Sigmoid colon (tissue), 6 donors: ENCODE measurements at regions not wholly inside any gene's neighbourhood (a gene's known extent, or its start where the extent isn't known, plus 50 kb on each side); places are given as distances from the start of the nearest gene placed in this dataset.

Experiments used
- DNase-seq: peaks from one replicate; pipeline ENCODE4 v3.0.0-alpha.2; 2019
- H3K27ac ChIP-seq, 4 donors: fragments of 200-600 bp; sonication (generic); one replicate each; pipeline ENCODE4 v1.5.1; 2016 to 2019; ENCODE audit warnings: mild to moderate bottlenecking in 1 of 4
- H3K27me3 ChIP-seq, 3 donors: fragments of 200-600 bp; sonication (generic); one replicate each; pipeline ENCODE4 v1.5.1; 2019; ENCODE audit warnings: mild to moderate bottlenecking in 1 of 3
- H3K36me3 ChIP-seq, 4 donors: fragments of 200-600 bp; sonication (generic); one replicate each; pipeline ENCODE4 v1.5.1; 2016 to 2019
- H3K4me1 ChIP-seq, 4 donors: fragments of 200-600 bp; sonication (generic); one replicate each; pipeline ENCODE4 v1.5.1; 2017 to 2019
- H3K4me3 ChIP-seq, 4 donors: fragments of 200-600 bp; sonication (generic); one replicate each; pipeline ENCODE4 v1.5.1; 2017 to 2019; ENCODE audit warnings: mild to moderate bottlenecking in 2 of 4, moderate library complexity in 1 of 4
- H3K9me3 ChIP-seq, 4 donors: fragments of 200-600 bp in 3 of 4; sonication (generic) in 3 of 4; one replicate each; pipeline versions ENCODE4 v1.5.1 to v1.6.1; 2013 to 2019
- CTCF ChIP-seq, 4 experiments: fragments of 450-650 bp in 3 of 4; fragments of 200-600 bp in 1 of 4; IDR thresholded peaks; one replicate each; pipeline ENCODE4 v1.5.1; 2016 to 2019; ENCODE audit warnings: antibody characterized with exemption in 4 of 4, mild to moderate bottlenecking in 3 of 4, moderate library complexity in 2 of 4
- EP300 ChIP-seq, 4 donors: sonication (generic); formaldehyde crosslinking; IDR thresholded peaks; one replicate each; pipeline ENCODE4 v1.6.1; 2017; ENCODE audit warnings: antibody characterized with exemption in 4 of 4
- POLR2A ChIP-seq, 2 donors: fragments of 450-650 bp; IDR thresholded peaks; one replicate each; pipeline ENCODE4 v1.6.1; 2016; ENCODE audit warnings: antibody characterized with exemption in 2 of 2, mild to moderate bottlenecking in 2 of 2, moderate library complexity in 2 of 2
- POLR2AphosphoS5 ChIP-seq, 4 donors: sonication (generic); formaldehyde crosslinking; IDR thresholded peaks; one replicate each; pipeline ENCODE4 v1.6.1; 2017; ENCODE audit warnings: antibody characterized with exemption in 4 of 4
- WGBS, 2 donors: extraction: QIAGEN DNeasy Blood & Tissue Kit; methylation state at CpG; one replicate each; pipeline ENCODE4 v1.1.7; 2013; 5-methylcytosine and 5-hydroxymethylcytosine counted together
- intact Hi-C: fragments of 100-400 bp; cut with DNase I; formaldehyde crosslinking; loops from one replicate; pipeline ENCODE4 v1.15.1; 2023
- donor health status: healthy with polysubstance abuse.
- donor health status: healthy.

GRCh38 chrX:98412058-98412457, 1528.3 kb downstream of the RPA4 start:
- Histone ChIP-seq H3K27me3 (no peaks in the 10 kb centered on the region), H3K36me3 (no peaks in the 10 kb centered on the region), H3K4me3 (no peak overlapping the region), H3K27ac (no peak overlapping the region), H3K4me1 (no peaks in the 10 kb centered on the region), H3K9me3 (no peaks in the 10 kb centered on the region)
- no peak for DNase-seq
- WGBS, 2 donors, result 64 to 67% methylated on average over 1 of the region's 1 CpG
- TF ChIP-seq CTCF (IDR thresholded peaks at IDR 0.05) (no peak), POLR2A (IDR thresholded peaks at IDR 0.05) (no peak), EP300 (IDR thresholded peaks at IDR 0.05) (no peak), POLR2AphosphoS5 (IDR thresholded peaks at IDR 0.05) (no peak)
- intact Hi-C loops, result no loop called here

GRCh38 chrX:98422536-98422935, 1538.8 kb downstream of the RPA4 start:
- Histone ChIP-seq H3K4me3 (no peak overlapping the region), H3K36me3 (no peaks in the 10 kb centered on the region), H3K27ac (no peak overlapping the region), H3K27me3 (no peaks in the 10 kb centered on the region), H3K9me3 (no peaks in the 10 kb centered on the region), H3K4me1 (no peaks in the 10 kb centered on the region)
- DNase-seq, result no peak
- intact Hi-C loops, result no loop called here
- TF ChIP-seq EP300 (IDR thresholded peaks at IDR 0.05), result no peak
- no peak for TF ChIP-seq CTCF (IDR thresholded peaks at IDR 0.05)
- no peak for TF ChIP-seq POLR2A (IDR thresholded peaks at IDR 0.05)
- no peak for TF ChIP-seq POLR2AphosphoS5 (IDR thresholded peaks at IDR 0.05)

GRCh38 chrX:98432413-98432812, 1548.7 kb downstream of the RPA4 start:
- no peak overlapping the region for H3K27ac ChIP-seq
- DNase-seq, result no peak
- no peaks in the 10 kb centered on the region for H3K36me3 ChIP-seq
- no peak for TF ChIP-seq EP300 (IDR thresholded peaks at IDR 0.05)
- TF ChIP-seq POLR2AphosphoS5 (IDR thresholded peaks at IDR 0.05), result no peak
- no peak overlapping the region for H3K4me3 ChIP-seq
- no peaks in the 10 kb centered on the region for H3K9me3 ChIP-seq
- H3K27me3 ChIP-seq, result no peaks in the 10 kb centered on the region
- WGBS, 2 donors, result 93 to 96% methylated on average over 1 of the region's 1 CpG
- H3K4me1 ChIP-seq, result no peaks in the 10 kb centered on the region
- intact Hi-C loops, result no loop called here

- H3K36me3 ChIP-seq, result no peaks in the 10 kb centered on the region
- H3K27me3 ChIP-seq, result no peaks in the 10 kb centered on the region
- H3K27ac ChIP-seq, result no peak overlapping the region
- no peak overlapping the region for H3K4me3 ChIP-seq
- TF ChIP-seq EP300 (IDR thresholded peaks at IDR 0.05), result no peak
- TF ChIP-seq POLR2AphosphoS5 (IDR thresholded peaks at IDR 0.05), result no peak
- TF ChIP-seq POLR2A (IDR thresholded peaks at IDR 0.05), result no peak
- no peak for TF ChIP-seq CTCF (IDR thresholded peaks at IDR 0.05)
- DNase-seq, result no peak
- intact Hi-C loops, result no loop called here
- H3K4me1 ChIP-seq, result no peaks in the 10 kb centered on the region
- no peaks in the 10 kb centered on the region for H3K9me3 ChIP-seq
- 85 to 92% methylated on average over 4 of the region's 4 CpGs for WGBS, 2 donors
Measured at GRCh38 chrX:98448524-98448923, 1564.8 kb downstream of the RPA4 start.

GRCh38 chrX:98452456-98452855, 1568.7 kb downstream of the RPA4 start:
- 97 to 100% methylated on average over 1 of the region's 1 CpG for WGBS, 2 donors
- no peaks in the 10 kb centered on the region for H3K9me3 ChIP-seq
- H3K4me1 ChIP-seq, result no peaks in the 10 kb centered on the region
- H3K4me3 ChIP-seq, result no peak overlapping the region
- H3K27me3 ChIP-seq, result no peaks in the 10 kb centered on the region
- no peaks in the 10 kb centered on the region for H3K36me3 ChIP-seq
- DNase-seq, result no peak
- no peak overlapping the region for H3K27ac ChIP-seq
- TF ChIP-seq CTCF (IDR thresholded peaks at IDR 0.05) (no peak), POLR2A (IDR thresholded peaks at IDR 0.05) (no peak)
- intact Hi-C loops, result no loop called here
